HuH-7.5 (cell line): ENCODE measurements at regions not wholly inside any gene's neighbourhood (a gene's known extent, or its start where the extent isn't known, plus 50 kb on each side); places are given as distances from the start of the nearest gene placed in this dataset.
"Not testable (repeated sequence)": the region's sequence is repeated elsewhere in the genome, so short reads cannot be mapped to it uniquely, and the experiment has no call there.

Experiments used
- DNase-seq: peaks from one replicate; pipeline ENCODE4 v3.0.0; 2011; ENCODE audit warnings: low spot score

DNA sequence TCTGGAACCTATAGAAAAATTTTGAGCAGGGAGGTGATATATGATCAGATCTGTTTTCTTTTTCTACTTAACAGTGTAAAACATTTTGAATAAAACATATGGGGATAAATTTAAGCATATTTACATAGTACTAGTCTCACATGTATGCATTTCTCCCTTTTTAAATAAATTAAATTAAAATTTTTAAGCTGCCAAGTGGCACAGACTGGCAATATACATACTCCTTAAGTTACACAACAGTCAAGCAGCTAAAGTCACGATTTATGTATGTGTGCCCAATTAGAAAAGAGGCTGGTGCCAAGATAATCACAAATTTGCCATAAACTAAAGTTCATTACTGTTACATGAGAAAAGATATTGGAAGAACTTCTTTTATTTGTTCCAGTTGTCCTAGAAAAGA lies 532.0 kb downstream of the RWDD3 start:
- DNase-seq, result no peak

DNA sequence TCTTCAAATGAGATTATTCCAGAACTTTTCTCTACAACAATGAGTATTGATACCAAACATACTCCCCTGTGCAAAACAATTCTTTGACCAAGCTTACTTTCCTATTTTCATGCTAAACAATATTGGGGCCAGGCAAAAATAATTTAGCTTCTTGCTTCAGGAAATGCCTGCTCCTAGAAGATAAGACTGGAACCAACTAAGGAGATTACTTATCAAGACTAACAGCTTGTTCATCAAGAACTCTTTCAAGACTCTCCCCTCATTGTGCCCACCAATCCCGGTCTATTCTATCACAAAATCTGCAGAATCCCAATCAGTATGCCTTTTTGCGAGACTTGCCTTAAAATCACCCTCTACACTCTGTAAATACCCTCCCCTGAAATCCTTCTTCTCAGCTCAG lies 536.6 kb downstream of the RWDD3 start:
- no peak for DNase-seq

DNA sequence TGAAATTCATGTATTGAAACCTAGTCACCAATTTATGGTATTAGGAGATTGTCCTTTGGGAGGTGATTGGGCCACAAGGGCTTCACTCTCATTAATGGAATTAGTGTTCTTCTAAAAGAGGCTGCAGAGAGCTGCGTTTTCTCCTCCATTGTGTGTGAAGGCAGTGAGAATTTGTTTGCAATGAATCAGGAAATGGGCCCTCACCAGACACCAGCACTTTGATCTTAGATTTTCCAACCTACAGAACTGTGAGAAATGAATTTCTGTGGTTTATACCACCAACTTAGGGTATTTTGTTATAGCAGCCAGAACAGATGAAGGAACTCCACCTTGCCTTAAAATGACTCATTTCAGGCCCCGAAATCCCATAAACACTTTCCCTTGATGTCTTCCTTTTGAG lies 544.2 kb downstream of the RWDD3 start:
- DNase-seq, result no peak

DNA sequence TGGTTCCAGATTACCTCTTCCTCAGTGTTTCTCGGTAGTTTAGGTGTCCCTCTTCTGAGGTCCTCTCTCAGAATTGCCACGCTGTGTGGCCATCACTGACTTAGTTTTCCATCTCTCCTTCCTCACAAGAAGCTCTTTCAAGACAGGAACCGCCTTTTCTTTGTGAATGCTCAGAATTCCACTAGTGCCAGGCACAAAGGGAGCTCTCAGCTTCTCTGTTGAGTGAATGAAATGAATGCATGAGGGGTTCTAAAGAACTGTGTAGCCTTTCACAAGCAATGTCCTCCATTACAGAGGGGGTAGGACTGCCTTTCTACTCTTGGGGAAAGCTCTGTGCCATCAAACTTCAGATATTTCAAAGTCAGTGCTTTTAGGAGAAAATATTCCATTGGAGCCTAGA lies 546.8 kb downstream of the RWDD3 start:
- DNase-seq, result no peak

DNA sequence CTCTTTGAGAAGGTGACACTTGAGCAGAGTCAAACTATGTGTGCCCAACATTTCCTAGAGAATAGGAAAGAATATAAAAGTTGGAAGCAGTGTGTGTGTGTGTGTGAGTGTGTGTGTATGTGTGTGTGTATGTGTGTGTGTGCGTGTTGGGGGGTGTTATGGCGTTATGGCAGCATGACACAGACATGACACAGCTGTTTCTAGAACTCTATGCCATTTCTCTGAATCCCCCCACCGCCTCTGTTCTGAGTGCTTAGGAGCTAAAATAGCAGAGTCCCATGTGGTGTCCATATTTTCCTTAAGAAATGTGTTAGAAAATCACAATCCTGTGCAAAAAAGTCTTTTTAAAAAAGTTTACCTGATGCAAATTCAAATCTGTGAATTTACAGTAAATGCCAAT lies 556.1 kb downstream of the RWDD3 start:
- DNase-seq, result no peak

DNA sequence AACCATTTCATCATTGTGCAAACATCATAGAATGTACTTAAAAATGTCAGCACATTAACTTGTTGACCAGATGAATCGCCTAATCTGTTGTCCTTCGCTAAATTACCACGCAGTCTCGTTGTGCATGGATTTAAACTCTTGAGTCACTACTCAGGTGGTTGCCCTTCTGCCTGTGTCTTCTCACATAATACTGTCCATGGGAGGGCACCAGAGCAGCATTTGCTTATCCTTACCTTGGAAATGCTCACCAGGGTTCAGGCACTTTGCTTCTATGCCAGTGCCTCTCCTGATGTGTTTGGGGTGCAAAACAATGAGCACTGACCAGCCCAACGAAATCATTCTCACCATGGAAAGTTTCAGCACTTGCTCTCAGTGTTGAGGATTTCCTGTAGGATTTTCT lies 559.9 kb downstream of the RWDD3 start:
- no peak for DNase-seq

DNA sequence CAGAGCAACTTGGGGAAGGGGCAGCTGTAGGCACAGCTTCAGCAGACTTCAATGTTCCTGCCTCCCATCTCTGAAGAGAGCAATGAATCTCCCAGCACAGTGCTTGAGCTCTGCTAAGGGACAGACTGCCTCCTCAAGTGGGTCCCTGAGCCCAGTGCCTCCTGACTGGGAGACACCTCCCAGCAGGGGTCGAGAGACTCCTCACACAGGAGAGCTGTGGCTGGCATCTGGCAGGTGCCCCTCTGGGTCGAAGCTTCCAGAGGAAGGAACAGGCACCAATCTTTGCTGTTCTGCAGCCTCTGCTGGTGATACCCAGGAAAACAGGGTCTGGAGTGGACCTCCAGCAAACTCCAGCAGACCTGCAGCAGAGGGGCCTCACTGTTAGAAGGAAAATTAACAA lies 563.8 kb downstream of the RWDD3 start:
- not testable (repeated sequence) for DNase-seq

DNA sequence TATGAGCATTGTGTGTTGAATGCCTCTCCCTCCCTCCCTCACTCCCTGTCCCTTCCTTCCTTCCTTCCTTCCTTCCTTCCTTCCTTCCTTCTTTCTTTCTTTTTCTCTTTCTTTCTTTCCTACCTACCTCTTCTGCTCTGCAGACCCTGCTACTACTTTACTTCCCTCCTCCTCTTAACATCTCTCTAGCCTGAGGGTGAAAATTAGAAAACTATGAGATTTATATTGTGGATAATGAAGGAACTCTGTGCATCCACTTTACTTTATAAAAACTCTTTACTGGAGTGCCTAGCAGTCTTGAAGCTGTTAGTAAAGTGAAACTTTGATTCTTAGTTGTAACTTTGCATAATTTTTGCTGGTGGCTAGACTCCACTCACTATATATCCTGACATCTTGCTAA lies 572.2 kb downstream of the RWDD3 start:
- no peak for DNase-seq

DNA sequence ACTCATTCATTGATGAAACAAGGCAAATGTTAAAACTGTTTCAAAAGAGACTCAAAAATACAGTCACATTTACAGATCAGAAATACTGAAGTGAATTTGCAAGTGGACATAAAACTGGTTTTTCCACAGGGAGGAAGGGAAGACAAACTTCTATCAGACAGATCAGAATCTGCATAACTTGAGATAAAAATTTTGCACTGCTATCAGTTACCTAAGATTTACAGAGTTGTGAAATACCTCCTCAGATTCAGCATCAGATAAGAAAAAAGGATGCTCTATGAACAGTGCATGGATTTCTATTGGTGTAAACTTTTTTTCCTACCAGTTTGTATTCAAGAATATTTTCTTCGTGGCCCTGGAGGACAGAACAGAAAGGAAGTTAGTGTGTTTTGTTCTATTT lies 575.4 kb downstream of the RWDD3 start:
- DNase-seq, result no peak

DNA sequence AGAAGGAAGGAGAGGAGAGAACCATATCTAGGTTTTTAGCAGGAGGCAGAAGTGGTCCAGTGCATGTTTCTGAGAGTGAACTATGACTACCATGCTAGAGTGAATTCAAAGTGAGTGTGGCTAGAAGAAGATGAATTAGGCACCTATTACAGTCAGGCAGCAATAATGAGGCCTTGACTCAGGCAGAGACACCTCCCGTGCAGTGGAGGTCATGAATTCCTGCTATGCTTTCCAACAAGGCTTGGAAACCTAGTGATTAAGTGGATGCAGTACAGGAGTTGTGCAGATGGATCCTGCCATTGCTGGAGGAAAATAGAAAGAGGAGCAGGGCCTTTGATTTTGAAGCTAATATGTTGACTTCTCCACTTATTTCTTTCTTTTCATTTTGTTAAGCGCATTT lies 581.5 kb downstream of the RWDD3 start:
- DNase-seq, result no peak

DNA sequence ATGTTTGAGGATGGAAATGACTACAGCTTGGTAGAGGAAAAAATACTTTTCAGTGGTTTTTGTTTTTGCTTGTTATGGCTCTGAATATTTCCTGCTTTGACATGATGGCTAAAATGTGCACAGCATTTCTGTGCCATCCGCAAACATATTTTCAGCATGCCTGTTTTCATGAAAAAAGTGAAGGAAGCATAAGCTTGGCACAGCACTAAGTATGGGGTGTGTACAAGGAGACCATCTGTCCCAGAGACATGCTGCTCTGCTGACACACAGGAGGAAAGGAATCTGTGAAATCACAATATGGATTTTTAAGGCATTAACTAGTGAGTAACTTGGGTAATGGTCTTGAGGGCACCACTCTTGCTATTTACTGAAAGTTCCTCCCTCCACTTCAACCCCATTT lies 595.5 kb downstream of the RWDD3 start:
- DNase-seq, result no peak

DNA sequence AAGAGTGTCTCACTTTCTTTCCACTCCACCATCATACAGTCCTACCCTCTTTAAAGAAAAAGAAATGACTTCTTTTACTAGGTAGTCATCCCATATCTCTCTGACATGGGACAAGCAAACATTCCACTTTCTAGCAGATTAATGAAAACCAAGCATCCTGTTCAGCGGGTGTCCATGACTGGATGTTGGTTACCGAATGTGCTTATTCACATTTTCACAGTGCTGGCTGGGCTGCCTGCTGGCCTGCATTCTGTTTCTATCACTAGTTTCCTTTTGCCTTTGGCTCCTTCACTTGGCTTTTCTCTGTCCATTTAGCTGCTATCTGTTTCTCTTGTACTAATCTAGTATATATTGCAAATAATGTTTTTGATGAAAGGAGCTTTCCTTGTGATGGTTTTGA lies 598.4 kb downstream of the RWDD3 start:
- no peak for DNase-seq

DNA sequence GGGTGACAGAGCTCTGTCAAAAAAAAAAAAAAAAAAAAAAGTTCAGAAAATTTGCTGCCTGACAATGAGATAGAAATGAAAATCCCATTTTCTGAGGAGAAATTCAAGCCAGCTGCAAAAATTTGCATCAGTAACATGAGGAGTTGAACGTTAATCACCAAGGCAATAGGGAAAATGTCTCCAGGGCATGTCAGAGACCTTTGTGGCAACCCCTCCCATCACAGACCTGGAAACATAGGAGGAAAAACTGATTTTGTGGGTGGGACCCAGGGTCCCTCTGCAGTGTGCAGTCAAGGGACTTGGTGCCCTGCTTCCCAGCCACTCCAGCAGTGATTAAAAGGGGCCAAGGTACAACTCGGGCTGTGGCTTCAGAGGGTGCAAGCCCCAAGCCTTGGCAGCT lies 615.4 kb downstream of the RWDD3 start:
- DNase-seq, result no peak

DNA sequence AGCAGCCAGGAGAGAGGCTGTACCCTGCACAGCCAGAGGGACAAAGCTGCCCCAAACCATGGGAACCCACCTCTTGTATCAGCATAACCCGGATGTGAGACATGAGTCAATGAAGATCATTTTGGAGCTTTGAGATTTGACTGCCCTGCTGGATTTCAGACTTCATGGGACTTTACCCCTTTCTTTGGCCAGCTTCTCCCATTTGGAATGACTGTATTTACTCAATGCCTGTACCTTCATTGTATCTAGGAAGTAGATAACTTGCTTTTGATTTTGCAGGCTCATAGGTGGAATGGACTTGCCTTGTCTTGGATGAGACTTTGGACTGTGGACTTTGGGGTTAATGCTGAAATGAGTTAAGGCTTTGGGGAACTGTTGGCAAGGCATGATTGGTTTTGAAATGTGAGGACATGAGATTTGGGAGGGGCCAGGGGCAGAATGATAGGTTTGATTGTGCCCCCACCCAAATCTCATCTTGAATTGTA lies 616.2 kb downstream of the RWDD3 start:
- no peak for DNase-seq

DNA sequence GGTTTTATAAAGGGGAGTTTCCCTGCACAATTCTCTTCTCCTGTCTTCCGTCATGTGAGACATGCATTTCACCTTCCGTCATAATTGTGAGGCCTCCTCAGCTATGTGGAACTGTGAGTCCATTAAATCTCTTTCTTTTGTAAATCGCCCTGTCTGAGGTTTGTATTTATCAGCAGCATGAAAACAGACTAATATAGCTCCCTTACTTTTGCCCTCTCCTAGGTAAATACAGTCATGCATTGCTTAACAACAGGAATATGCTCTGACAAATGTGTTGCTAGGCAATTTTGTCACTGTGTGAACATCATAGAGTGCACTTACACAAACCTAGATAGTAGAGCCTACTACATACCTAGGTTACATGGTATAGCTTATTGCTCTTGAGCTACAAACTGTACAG lies 616.8 kb downstream of the RWDD3 start:
- DNase-seq, result no peak

DNA sequence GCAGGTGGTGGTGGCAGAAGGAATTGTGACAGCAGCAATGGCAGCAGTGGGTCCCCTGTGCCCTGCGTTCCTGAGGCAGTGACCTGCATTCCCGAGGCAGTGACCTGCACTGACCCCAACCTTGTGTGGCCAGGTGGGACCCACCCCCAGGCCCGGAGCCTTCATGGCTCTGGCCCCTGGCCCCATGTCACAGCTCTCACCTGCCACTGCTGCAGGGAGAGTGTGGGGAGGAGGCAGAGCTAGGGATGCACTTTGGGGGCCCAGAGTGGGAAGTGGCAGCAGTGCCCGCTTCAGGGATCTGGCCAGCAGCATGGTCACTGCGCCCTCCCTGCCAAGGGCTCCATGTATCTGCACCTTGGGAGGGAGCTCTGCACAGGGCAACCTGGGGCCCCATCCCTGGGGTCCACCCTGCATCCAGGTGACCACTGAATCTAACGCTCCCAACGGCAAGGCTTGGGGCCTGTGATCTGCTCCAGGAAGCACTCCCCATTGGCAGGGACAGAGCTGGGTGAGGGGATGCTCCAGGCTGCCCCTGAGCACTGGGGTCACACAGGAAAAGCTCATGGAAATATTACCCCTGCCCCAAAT lies 618.6 kb downstream of the RWDD3 start:
- no peak for DNase-seq

DNA sequence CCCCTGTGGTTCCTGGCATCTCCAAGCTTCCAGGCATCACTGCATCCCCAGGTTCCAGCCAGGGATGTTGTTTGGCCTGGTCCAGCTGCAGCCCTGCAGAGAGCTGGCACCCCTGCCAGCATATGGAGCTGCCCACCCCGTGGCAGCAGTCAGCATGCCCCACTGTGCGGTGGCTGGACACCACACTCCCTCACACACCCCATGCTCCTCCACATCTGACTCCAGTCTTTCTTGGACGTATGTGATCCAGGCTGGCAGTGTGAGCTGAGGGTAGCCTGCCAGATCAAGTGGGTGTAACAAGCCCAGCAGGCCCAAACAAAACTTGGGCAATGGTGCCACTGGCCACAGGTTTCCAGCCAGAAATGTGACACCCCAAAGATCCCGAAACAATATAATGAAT lies 620.4 kb downstream of the RWDD3 start:
- no peak for DNase-seq

DNA sequence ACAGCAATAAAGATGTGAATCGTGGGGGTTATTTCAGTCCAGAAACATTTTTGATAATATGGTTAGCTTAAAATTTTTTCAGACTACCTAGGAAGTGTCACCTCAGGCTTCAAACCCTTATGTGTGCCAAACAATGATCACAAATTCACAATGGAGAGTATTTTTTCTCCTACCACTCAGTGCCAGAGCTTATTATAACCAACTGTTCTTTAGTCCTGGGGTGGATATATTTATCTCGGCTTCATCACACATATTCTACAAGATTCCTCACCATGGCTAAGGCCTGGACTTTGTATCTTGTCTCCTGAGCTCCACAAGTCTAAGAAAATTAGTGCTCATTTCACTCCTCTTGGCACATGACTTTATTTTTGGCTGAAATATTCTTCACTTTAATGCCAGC lies 629.1 kb downstream of the RWDD3 start:
- DNase-seq, result no peak

DNA sequence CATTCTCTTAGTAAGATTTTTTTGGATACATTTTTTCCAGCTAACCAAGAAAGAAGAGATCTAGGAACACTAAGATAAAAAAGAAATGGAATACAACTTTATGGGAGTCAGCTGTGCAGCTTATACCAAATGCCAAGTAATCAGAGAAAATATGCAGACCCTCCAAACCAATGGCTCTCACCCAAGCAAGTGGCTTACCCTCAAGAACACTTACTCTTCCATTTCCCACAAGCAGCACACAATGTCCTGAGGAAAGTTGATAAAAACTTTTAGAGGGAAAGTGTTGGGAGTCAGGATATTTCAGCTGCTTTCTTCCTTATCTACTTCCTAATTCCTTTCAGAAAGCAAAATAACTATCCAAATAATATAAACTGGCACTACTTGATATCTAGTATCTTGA lies 631.8 kb downstream of the RWDD3 start:
- no peak for DNase-seq

DNA sequence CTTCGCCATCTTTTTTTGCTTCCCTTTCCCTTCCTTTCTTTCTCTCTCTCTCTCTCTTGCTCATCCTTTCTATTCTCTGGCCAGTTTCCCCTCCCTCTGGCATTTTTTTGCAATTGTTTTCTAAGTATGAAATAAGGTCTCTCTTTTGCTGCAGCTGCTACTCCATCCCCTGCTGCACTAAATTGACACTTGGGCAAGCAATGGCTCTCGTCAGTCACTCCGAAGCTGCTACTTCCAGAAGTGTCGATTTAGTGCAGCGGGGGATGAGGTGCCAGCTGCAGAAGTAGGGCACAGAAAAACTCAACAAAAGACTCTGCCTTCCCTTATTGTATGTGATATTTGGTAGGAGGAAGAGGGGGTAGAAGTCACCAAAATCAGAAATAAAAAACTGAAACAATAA lies 642.3 kb downstream of the RWDD3 start:
- DNase-seq, result no peak

DNA sequence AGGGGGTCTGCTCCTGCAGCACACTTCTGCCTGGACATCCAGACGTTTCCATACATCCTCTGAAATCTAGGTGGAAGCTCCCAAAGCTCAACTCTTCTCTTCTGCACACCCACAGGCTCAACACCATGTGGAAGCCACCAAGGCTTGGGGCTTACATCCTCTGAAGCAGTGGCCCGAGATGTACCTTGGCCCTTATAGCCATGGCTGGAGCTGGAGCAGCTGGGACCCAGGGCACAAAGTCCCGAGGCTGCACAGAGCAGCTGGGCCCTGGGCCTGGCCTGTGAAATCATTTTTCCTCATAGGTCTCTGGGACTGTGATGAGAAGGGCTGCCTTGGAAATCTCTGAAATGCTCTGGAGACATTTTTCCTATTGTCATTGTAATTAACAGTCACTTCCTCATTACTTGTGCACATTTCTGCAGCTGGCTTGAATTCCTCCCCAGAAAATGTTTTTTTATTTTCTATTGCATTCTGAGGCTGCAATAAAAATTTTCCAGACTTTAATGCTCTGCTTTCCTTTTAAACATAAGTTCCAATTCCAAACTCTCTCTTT lies 645.6 kb downstream of the RWDD3 start:
- no peak for DNase-seq

DNA sequence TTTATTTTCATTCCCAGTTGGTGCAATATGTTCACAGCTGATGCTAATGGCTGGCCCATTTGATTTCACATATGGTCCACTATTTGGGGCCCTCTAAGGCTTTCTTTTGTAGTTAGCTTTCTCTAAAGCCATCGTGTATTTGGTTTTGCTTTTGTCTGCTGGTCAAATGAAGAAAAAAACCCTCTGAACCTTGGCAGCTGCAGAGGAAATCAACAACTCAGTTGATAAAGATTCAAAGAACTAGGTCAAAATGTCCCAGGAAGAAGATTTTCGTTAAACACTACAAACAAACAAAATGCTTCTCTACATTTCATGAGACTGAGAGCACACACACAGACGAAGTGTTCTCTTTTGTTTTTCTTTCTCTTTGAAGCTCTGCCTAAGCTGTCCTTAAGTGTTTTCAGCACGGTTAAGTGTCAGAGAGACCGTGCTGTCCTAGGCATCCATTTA lies 655.0 kb downstream of the RWDD3 start:
- no peak for DNase-seq

DNA sequence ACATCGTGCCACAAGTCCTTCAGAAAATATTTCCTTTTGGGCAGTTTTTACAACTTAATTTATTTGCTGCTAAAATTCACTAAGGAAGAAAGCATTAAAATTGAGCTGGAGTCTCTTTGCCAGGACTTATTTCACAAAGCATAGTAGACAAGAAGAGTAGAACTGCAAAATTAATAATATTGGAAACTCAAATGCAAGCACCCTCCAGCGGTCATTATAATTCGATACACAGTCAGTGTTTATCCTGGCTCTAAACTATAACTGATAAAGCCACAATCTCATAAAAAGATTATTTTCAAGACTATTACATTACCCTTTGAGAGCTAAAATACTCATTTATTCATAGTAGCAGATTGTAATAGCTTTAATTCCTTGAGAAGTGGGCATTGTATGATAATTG lies 655.4 kb downstream of the RWDD3 start:
- DNase-seq, result no peak

DNA sequence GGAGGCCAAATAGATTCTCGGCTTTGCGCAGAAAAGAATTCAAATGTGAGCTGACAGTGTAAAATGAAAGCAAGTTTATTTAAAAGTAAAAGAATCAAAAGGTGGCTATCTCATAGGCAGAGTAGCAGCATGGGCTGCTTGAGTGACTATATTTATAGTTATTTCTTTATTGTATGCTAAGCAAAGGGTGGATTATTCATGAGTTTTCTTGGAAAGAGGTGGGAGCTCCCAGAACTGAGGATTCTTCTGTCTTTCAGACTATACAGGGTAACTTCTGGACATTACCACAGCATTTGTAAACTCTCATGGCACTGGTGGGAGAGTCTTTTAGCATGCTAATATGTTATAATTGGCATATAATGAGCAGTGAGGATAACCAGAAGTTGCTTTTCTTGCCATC lies 659.9 kb downstream of the RWDD3 start:
- DNase-seq, result no peak

DNA sequence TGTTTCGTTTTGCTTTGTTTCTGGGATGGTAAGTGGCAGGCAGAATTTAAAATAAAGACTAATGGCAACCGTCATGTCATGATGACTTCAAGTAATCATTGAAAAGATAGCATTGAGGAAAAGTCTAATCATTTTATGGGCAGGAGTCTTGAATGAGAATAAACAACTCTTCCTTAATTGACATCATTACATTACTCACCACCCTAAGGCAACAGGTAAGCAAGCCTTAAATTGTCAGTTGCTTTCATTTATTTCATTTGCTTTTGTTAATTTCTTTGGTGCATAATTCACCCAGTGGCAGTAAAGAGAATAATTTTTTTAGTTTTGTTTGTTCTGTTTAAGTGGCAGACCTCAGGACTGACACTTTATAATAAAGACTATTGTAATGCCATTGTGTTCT lies 669.0 kb downstream of the RWDD3 start:
- no peak for DNase-seq
